Inflammatory macrophage (primary cell): ENCODE measurements at regions not wholly inside any gene's neighbourhood (a gene's known extent, or its start where the extent isn't known, plus 50 kb on each side); places are given as distances from the start of the nearest gene placed in this dataset.

Source experiments
- DNase-seq, 2 donors: peaks; one replicate each; pipeline ENCODE4 v3.0.0-alpha.2; 2020 to 2022

DNA sequence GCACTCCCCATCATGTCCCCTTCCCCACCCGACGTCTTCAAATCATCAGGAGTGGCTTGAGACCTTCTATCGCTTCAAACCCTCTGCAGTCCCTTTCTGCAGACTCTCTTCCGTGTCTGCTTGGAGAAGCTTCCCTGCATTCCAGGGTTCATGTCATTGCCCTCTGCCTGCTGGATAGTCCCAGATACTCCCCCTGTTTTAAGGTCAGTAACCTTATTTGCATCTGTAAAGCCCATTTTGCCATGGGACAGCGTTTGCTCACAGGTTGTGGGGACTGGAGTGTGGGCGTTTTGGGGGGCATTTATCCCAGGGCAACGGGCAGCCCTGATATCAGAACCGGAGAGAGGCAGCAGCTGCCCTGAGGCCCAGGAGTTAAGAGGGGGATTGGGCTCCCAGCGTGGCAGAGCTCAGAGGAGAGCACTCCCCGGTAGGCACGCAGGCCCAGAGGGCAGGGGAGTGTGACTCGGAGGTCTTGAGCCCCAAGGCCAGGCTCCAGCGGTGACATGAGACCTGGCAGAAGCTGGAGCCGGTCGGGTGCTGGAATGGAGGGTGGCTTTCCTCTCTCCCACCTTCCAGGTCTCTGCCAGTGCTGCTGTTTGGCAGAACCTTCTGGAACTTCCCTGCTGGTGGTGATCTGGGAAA, 73.8 kb downstream of the RTP5 start:
- DNase-seq, result no peak

DNA sequence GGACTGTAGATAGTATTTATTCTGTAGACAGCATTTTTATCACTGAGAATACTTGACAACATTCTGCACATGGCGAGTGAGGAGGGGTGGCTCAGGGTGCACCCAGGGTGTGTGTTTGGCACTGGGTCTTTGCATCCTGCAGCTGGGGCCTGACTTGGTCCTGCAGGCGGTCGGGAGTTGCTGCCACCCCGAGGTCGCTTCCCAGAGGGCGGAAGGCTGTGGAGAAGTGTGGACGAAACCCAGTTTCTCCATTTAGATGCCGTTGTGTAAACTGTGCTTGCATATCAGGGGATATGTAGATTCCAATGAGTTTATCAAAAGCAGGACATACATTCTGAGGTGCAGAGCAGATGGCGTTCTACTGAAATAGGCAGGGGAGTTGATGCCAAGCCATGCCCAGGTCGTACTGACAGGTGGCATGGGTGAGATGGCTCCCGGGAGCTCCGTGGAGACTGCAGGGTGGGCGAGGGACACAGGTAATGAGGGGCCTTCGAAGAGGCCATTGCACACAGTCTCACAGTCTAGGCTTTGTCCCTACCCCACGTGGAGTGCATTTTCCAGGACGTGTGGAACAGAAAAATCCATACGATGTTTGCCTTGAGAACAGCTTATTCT, 74.5 kb downstream of the RTP5 start:
- DNase-seq, result no peak

- DNase-seq, result no peak
Observed at GRCh38 chr2:241944821-241945220, 75.3 kb downstream of the RTP5 start.

- no peak for DNase-seq
Observed at GRCh38 chr2:241945311-241945710, 75.8 kb downstream of the RTP5 start.

- no peak for DNase-seq
Observed at GRCh38 chr2:241945803-241946202, 76.3 kb downstream of the RTP5 start.

GRCh38 chr2:241946306-241947003, 76.9 kb downstream of the RTP5 start:
- DNase-seq, result no peak

GRCh38 chr2:241947004-241947350, 77.4 kb downstream of the RTP5 start:
- DNase-seq, result no peak

DNA sequence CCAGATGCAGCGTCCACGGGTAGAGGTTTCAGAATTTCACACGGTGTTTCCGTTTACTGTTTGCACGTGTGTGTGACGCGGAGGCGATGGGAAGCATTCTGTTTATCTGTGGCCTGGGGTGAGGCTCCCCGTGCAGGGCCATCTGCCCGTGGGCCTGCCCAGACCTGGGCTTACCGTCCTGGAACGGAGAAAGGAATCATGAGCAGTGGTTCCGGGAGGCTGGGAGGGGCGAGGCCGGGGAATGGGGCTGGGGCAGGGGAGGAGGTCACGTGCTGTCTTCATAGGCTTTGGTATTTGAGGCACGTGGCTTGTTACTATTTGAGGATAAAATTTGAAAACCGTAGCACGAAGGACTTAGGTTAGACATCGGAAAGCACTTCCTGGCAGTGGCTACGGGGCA, 77.9 kb downstream of the RTP5 start:
- DNase-seq, result no peak

DNA sequence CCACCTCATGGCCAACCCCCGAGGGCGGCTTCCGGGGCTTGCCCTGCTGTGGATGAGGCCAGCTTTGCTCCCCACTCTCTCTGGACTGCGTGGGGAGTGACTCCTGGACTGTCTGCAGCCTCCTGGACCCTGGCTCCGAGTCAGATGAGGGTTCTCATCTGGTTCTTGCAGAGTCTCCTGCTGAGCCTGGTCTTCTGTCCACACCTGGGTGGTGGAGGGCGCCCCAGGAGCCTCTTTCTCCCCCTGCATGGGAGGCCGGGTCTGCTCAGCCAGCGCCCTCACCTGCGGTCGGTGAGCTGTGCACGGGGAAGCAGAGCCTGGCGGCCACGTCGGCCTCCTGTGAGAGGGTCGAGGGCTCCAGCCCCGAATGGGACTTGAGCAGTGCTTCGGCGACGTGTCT, 78.3 kb downstream of the RTP5 start:
- no peak for DNase-seq

DNA sequence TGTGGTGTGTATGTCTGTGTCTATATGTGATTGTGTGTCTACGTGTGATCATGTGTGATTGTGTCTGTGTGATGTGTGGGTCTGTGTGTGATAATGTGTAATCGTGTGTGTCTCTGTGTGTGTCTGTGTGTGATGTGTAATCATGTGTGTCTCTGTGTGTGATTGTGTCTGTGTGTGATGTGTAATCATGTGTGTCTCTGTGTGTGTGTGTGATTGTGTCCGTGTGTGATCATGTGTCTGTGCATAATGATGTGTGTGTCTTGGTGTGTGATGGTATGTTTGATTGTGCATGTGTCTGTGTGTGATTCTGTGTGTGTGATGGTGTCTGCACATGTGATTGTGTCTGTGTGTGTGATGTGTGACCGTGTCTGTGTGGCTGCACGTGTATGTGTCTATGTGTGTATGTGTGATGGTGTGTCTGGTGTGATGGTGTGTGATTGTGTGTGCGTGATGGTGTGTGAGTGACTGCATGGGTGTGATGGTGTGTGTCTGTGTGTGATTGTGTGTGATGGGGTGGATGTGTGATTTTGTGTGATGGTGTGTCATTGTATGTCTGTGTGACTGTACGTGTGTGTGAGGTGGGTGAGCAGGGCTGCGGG, 78.9 kb downstream of the RTP5 start:
- no peak for DNase-seq

DNA sequence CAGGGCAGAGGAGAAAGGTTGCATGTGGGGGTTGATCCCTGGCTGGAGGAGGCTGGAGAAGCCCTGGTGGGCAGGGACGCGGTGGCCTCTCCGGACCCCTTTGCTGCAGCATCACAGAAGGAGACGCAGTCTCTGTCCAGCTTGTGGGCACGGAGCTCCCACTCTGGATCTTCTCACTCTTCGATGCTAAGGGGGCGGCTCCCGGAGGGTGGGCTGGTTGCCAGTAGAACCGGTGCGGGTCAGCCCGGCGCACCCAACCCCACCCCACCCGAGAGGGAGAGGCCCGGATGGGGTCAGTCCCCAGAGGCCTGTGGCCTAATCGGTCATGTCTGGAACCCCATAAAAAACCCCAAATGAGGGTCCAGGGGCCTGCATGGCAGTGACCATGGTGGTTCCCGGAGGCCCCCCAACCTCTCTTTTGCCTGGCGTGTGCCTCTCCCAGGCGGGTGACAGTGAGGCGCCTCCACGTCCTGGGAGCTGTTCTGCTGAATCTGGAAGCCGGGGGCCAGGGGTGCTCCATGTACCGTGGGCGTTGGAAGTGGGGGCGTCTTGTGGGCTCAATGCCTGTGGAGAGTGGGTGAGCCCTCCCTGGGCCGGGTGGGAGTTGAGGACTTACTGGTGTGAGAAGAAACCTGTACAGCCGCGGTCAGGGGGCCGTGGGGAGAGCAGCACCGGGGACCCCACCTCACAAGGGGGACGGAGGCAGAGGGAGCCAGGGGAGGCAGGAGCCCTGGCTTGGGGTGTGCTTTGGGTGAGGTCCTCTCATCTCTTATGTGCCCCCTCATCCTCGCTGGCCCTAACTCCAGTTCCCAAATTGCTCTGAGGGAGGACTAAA, 79.6 kb downstream of the RTP5 start:
- DNase-seq, result no peak

DNA sequence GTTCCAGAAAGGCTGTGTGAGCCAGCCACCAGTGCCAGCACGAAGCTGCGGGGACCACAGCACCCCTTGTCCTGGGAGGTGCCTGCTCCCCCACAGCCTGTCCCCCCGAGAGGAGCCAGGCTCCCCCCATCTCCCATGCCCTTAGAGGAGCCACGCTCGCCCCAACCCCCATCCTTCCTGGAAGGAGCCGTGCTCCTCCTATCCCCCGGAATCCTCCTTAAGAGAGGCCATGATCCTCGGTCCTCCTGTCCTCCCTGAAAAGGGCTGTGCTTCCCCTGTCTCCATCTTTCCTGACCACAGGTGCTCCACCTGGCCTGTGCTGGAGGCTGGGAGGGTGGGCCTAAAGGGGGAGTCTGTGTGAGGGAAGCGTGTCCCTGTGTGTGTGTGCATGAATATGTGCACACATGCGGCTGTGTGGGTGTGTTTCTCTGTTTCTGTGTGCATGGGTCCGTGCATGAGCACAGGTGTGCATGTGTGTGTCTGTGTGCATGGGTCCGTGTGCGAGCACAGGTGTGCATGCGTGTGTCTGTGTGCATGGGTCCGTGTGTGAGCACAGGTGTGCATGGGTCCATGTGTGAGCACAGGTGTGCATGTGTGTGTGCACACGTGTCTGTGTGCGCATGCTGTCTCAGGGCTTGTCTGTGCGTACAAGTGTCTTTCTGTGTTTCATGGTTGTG, 80.3 kb downstream of the RTP5 start:
- DNase-seq, result no peak

- DNase-seq, result peak; percentile 64 to 73
Observed at GRCh38 chr2:241950413-241951315, 81.1 kb downstream of the RTP5 start.

DNA sequence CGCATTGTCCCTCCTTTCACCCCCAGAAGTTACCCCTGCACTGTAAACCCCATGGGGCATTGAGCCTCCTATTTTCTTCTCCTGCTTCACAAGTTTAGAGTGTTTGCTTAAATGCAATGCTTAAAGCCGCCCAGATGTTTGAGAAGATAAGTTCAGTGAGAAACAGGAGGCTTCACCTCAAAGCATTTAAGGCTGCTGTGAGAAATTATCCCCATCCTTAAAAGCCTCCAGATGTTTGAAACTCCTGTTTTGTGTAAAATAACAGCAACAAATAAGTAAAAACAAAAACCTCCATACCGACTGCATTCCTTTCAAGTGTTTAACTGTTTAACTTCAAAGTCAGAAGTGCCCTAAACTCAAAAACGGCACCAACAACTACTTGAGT, 81.8 kb downstream of the RTP5 start:
- DNase-seq, result no peak

- no peak for DNase-seq
Observed at GRCh38 chr2:241951920-241952319, 82.4 kb downstream of the RTP5 start.

DNA sequence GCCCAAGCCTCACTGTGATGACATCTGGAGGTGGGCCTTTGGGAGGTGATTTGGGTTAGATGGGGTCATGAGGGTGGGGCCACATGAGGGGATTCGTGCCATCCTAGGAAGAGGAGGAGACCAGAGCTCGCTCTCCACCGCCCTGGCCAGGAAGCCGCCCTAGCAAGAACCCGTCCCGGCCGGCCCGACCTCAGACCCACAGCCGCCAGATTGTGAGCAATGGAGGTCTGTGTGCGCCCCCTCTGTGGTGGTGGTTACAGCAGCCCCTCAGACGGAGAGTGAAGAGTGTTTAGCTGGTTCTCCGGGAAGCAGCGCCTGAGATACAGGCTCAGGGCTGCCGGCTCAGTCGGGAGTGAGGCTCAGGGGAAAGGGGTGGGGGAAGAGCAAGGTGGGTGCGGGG, 83.3 kb downstream of the RTP5 start:
- DNase-seq, result no peak

- no peak for DNase-seq
Observed at GRCh38 chr2:241953324-241953928, 83.9 kb downstream of the RTP5 start.

- no peak for DNase-seq
Observed at GRCh38 chr2:241956521-241957110, 87.1 kb downstream of the RTP5 start.

DNA sequence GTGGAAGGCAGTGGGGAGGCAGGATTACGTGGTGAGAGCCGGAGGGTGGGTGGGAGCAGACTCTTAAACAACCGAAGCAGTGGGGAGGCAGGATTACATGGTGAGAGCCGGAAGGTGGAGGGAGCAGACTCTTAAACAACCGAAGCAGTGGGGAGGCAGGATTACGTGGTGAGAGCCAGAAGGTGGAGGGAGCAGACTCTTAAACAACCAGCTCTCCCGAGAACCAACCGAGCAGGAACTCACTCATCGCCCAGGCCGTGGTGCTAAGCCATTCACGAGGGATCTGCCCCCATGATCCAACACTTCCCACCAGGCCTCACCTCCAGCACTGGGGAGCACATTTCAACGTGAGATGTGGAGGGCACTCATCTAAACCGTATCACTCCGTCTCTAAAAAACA, 87.7 kb downstream of the RTP5 start:
- DNase-seq, result no peak

GRCh38 chr2:241958818-241959545, 89.5 kb downstream of the RTP5 start:
- peak; percentile 50 for DNase-seq
